AML-193 (cell line): ENCODE measurements at regions not wholly inside any gene's neighbourhood (a gene's known extent, or its start where the extent isn't known, plus 50 kb on each side); places are given as distances from the start of the nearest gene placed in this dataset.
"Not testable (repeated sequence)": the region's sequence is repeated elsewhere in the genome, so short reads cannot be mapped to it uniquely, and the experiment has no call there.

Experiments
- DNase-seq, 2 experiments: peaks; one replicate each; lab custom pipeline; 2025; lab: John Stamatoyannopoulos, UW

DNA sequence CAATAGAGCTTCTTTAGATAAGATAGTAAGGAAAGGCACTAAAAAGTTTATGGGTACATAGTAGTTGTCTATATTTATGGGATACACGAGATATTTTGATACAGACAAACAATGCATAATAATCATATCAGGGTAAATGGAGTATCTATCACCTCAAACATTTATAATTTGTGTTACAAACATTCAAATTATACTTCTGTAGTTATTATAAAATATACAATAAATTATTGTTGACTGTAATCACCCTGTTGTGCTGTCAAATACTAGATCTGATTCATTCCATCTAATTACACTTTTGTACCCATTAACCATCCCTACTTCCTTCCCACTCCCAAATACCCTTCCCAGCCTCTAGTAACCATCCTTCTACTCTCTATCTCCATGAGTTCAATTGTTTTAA lies 179.7 kb downstream of the FOXG1 start:
- no peak for DNase-seq

DNA sequence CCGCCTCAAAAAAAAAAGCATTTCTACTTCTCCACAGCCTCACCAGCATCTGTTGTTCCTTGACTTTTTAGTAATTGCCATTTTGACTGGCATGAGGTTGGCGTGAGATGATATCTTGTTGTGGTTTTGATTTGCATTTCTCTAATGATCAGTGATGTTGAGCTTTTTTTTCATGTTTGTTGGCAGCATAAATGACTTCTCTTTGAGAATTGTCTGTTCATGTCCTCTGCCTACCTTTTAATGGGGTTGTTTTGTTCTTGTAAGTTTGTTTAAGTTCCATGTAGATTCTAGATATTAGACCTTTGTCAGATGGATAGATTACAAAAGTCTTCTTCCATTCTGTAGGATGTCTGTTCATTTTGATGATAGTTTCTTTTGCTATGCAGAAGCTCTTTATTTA lies 182.9 kb downstream of the FOXG1 start:
- no peak for DNase-seq

DNA sequence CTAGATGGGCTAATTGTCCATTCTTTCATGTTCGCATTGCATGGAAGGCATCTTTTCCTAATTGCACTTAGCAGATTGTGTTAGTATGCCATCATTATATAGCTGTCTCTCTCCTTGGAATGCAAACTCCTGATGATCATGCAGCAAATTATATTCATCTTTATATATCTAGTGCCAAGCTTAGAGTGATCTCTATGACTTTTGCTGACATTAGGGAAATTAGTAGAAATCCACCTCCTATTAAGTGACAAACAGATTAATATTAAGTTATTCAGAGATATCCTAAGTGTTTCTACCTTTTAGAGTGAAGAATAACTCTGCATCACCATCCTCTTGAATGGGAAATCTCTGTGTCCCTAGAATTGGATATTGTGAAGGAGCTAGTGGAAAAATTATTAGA lies 185.6 kb downstream of the FOXG1 start:
- no peak for DNase-seq

DNA sequence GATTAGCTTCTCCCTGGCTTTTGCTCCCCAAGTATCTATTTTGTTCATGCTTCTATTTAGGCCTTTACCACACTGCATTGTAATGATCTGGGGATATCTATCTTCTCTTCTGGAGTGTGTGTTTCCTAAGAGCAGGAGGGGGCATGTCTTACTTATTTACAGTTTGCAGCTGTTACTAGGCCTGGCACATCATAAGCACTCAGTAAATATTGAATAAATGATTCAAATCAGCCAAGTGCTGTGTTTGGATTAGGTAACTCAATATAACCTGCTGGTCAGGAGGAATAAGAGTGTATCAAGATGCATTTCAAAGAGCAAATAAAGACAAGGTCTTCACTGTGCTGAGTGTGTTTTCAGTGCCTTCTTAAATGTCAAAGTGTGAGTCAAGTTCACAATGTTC lies 186.1 kb downstream of the FOXG1 start:
- DNase-seq: no peak

DNA sequence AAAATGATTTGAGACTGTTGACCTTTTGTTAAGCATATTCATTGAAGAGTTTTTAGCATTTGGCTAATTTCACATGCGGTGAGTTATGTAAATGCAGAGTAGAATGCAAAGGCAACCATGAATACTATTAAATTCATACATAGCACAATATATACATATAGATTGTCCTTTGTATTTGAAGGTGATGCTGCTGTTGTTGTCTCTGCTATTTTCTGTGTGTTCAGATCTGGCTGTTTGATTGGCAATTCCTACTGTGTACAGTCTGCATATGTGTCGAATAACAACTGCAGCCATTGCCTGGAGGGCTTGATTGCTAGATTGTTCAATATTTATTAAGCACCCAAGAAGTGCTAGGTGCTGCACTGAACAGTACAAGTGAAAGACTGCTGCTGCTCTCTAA lies 187.4 kb downstream of the FOXG1 start:
- no peak for DNase-seq

DNA sequence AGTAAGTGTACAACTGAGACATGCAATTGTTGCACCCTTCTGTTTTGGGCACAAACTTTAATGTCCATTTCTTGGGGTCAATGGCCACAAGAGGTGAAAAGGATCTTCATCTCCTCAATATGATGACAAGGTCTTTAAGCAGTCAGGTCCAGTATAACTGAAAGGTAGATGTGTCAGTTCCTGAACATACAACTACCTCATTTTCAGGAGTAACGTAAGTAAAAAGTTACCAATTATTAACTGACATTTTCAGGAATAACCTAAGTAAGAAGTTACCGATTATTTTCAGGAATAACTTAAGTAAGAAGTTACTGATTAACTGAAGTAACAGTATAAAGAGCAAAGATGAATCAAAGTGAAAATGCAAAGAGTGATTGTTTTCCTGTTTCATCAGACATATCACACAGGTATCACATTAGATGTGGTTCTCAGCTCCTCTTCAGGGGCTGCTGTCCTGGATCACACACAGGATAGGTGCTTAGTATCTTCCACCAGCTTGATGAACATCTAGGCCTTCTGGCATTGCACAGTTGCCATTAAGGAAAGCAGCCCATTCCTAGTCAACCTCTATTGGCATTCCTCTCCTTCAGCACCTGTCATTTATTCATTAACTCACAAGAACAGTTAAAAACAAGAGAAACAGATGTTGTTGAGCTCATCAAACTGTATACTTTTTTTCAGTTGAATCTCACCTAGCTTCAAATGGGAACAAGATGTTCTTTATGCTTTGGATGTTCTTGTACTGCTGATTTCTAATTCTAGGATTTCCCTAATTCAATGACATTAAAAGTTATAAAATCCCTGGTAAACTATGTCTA lies 200.0 kb downstream of the FOXG1 start:
- DNase-seq: no peak

DNA sequence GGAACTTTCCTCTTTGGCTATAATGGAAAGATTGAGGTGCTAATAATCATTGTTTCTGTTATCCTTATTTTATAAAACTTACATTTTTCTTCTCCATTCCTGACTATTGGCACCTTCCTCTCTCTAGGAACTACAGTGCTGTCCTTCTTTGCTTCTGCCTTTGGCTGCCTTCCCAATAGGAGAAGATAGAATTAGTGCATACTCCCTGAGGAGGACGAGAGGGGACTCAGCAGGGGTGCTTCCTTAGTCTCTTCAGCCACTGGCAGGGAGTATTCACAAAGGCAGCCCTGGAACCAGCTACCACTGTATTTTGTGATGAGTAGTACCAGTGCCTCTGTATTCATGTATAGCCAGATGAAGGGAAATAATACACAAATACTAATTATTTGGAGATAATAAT lies 208.5 kb downstream of the FOXG1 start:
- no peak for DNase-seq

DNA sequence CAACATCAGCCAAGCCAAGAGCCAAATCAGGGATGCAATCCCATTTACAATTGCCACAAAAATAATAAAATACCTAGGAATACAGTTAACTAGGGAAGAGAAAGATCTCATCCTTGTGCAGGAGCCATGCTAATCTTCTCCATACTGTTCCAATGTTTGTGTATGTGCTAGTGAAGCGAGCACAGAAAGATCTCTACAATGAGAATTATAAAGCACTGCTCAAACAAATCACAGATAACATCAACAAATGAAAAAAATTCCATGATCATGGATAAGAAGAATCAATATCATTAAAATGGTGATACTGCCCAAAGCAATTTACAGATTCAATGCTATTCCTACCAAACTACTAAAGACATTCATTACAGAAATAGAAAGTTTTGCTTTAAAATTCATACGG lies 215.6 kb downstream of the FOXG1 start:
- DNase-seq: no peak

DNA sequence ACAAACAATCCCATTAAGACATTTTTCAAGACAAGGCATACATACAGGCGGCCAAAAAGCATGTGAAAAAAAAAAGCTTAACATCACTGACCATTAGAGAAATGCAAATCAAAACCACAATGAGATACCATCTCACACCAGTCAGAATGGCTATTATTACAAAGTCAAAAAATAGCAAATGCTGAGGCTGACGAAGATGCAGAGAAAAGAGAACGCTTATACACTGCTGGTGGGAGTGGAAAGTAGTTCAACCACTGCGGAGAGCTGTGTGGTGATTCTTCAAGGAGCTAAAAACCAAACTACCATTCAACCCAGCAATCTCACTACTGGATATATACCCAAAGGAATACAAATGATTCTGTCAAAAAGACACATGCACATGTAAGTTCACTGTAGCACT lies 216.7 kb downstream of the FOXG1 start:
- DNase-seq: no peak

DNA sequence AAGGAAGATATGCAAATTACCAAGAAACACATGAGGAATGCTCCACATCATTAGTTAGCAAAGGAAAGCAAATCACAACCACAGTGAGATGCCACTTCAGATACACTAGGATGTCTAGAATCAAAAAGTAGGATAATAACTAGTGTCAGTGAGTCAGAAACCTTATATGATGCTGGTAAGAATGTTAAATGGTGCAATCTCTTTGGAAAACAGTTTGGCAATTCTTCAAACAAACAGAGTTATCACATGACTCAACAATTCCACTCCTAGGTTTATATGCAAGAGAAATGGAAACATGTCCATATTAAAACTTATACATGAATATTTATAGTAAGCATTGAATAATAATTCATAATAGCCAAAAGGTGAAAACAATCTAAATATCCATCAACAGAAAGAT lies 220.9 kb downstream of the FOXG1 start:
- no peak for DNase-seq

DNA sequence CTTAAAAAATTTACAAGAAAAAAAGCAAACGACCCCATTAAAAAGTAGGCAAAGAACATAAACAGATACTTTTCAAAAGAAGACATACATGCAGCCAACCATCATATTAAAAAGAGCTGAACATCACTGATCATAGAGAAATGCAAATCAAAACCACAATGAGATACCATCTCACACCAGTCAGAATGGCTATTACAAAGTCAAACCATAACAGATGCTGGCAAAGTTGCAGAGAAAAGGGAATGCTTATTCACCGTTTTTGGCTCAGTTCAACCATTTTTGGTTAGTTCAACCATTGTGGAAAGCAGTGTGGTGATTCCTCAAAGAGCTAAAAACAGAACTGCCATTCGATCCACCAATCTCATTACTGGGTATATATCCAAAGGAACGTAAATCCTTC lies 230.6 kb downstream of the FOXG1 start:
- not testable (repeated sequence) for DNase-seq

DNA sequence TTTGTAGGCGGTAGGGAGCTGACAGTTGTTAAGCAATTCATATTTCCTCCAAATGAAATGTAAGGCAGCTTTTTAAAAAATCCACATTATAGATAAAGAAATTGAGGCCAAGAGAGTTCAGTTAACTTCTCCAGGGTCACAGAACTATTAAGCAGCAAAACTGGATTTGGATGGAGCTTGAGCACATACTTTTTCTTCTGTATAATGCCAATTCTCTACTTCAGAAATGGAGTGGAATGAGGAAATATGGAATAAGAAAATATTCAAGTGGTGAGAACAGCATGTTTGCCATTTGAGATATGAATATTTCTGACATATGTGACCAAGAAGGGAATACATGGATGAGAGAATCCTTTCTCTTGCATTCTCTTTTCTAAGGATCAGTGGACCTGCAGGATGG lies 233.1 kb downstream of the FOXG1 start:
- DNase-seq: no peak

DNA sequence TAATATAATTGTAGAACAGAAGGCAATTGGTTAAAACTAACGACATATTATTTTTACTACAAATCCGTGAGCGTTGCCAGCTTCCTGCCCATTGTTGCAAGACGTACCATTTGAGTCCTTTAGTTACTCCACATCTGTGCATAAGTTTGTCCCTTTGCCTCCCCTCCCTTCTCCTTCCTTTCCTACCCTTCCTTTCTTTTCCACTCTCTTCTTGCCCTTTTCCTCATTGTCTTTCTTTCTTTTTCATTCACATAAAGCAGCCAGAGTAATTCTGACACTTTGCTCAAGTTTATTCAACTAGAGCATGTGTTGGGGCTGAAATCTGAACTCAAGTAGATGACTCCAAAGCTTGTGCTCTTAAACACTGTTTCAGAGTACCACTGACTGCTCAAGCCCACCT lies 239.1 kb downstream of the FOXG1 start:
- DNase-seq: no peak

DNA sequence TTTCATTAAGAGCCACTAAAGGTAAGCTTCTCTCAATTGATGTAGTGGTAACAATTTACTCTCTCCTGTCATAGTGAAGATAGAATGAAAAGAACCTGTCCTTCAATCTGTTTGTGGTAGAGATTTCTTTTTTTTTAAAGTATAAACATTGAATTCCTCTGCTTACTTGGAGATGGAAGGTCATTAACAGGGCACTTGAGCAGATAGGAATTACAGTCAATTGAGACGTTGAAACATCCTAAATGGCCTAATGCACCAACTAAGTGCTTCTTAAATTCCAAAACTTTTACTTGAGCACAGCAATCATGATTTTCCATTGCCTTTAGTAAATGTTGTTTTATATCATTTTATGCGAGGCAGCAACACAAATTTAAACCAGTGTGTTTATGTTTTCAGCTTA lies 241.4 kb downstream of the FOXG1 start:
- no peak for DNase-seq

DNA sequence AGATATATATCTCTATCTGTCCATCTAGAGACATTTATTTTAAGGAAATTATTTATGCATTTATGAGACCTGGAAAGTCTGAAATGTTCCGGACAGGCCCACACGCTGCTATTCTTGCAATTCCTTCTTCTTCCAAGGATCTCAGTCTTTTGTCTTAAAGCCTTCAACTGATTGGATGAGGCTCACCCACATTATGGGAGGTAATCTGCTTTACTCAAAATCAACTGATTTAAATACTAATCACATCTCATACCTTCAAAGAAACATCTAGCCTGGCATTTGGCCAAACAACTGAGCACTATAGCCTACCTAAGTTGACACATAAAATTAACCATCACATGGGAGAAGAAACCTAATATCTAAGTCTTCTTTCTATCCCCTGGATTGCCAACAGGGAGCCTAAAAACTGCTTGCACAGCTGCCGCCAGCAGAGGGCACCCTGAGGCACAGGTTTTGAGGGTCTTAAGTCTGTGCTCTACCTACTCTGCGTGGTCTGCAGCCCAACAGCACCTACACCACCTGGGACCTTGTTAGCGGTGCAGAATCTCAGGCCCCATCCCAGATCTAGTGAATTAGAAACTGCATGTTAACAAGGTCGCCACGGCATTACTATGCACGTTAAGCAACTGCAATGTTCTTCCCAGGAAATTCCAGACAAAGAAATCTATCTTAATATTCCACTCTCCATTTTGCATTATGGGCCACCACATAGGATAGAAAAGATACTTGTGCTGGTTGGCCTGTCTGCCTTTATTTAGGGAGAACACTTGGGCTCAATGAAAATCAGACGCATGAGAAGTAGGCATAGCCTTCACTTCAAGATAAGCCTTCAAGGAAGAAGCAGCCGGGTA lies 249.7 kb downstream of the FOXG1 start:
- DNase-seq: peak in 1 of 2 experiments; percentile 2

DNA sequence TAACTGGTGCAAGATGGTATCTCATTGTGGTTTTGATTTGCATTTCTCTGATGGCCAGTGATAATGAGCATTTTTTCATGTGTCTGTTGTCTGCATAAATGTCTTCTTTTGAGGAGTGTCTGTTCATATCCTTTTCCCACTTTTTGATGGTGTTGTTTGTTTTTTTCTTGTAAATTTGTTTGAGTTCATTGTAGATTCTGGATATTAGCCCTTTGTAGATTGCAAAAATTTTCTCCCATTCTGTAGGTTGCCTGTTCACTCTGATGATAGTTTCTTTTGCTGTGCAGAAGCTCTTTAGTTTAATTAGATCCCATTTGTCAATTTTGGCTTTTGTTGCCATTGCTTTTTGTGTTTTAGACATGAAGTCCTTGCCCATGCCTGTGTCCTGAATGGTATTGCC lies 256.9 kb downstream of the FOXG1 start:
- DNase-seq: not testable (repeated sequence)

DNA sequence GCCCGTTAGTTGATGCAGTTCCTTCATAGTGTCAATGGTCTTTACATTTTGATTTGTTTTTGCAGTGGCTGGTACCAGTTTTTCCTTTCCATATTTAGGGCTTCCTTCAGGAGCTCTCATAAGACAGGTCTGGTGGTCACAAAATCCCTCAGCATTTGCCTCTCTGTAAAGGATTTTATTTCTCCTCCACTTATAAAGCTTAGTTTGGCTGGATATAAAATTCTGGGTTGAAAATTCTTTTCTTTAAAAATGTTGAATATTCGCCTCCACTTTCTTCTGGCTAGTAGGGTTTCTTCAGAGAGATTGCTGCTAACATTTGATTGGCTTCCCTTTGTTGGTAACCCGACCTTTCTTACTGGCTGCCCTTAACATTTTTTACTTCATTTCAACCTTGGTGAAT lies 260.9 kb downstream of the FOXG1 start:
- not testable (repeated sequence) for DNase-seq

DNA sequence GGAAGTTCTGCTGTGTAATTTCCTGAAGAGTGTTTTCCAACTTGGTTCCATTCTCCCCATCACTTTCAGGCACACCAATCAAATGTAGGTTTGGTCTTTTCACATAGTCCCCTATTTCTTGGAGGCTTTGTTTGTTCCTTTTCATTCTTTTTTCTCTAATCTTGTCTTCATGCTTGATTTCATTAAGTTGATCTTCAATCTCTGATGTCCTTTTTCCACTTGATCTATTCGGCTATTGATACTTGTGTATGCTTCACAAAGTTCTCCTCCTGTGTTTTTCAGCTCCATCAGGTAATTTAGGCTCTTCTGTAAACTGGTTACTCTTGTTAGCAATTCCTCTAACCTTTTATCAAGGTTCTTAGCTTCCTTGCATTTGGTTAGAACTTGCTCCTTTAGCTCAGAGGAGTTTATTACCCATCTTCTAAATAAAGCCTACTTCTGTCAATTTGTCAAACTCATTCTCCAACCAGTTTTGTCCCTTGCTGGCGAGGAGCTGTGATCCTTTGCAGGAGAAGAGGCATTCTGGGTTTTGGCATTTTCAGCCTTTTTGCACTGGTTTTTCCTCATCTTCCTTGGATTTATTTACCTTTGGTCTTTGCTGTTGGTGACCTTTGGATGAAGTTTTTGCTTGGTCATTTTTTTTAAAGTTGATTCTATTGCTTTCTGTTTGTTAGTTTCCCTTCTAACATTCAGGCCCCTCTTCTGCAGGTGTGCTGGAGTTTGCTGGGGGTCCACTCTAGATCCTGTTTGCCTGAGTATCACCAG lies 261.5 kb downstream of the FOXG1 start:
- not testable (repeated sequence) for DNase-seq

DNA sequence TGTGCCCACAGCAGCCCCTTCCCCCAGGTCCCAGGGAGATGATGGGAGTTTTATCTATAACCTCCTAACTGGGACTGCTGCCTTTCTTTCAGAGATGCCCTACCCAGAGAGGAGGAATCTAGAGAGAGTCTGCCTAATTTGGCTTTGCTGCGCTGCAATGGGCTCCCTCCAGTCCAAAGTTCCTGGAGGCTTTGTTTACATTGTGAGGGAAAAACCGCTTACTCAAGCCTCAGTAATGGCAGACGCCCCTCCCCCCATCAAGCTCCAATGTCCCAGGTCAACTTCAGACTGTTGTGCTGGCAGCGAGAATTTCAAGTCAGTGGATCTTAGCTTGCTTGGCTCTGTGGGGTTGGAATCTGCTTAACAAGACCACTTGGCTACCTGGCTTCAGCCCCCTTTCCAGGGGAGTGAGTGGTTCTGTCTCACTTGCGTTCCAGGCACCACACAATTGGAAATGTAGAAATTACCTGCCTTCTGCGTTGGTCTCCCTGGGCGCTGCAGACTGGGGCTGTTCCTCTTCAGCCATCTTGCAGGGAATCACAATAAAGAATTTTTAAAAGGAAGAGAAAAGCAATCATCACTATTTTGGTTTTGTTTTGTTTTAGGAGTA lies 262.5 kb downstream of the FOXG1 start:
- no peak for DNase-seq

DNA sequence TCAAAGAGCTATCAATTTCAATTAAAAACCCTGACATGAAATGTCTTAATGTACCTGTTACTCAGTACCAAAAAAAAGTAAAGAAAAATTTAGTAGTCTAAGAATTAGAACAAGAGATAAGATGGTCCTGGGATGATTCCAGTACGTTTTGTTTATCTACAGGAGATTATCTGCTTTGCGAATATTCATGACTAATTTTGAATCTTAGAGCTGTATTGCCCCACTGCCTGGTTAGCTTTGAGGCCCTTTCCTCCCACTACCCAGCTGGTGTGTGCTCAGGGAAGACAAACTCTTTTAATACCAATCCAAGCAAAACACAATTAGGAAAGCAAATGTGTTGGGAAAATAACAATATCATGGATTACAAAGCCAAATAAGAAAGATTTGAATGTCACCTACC lies 263.5 kb downstream of the FOXG1 start:
- DNase-seq: no peak

DNA sequence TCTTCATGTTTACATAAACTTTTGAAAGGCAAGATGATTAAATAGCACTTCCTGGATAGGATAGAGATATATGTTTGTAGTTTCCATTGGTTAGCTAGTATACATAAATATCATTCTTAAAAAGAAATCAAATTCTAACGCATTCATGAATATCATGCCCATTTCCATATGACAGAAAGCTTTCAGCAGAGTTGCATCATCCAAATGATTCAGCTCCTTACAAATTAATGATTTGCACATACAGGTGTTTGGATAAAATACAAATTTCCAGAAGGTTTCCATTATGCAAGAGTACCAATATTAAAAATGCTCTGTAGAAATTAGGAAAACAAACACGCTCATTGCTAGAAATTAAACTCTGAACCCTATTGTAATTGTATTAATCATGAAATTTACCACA lies 264.4 kb downstream of the FOXG1 start:
- no peak for DNase-seq

DNA sequence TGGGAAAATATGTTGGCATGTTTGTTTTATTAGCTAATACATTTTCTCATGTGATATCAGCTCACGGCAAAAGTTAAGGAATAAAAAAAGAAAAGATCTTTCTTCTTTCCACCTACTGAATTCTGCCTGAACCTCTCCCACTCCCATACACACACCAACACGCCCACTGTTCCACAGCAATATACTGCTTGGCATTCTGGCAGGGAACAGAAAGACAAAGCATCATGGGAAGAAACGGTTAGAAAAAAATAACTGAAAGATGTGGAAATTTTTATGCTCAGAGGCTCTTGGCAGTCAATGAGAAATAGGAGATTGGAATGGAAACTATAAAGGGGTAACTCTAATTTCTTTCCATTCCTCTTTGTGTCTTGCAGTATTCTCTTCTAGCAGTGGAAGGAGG lies 268.5 kb downstream of the FOXG1 start:
- DNase-seq: no peak
